Activated naive CD8-positive, alpha-beta T cell treated with anti-CD3 and anti-CD28 coated beads, Interleukin-2, amount 10 ng/mL, durations not matched to agents 7 days and 5 days (primary cell): ENCODE measurements at regions not wholly inside any gene's neighbourhood (a gene's known extent, or its start where the extent isn't known, plus 50 kb on each side); places are given as distances from the start of the nearest gene placed in this dataset.

Source experiments
- ATAC-seq: fragments of 150-1000 bp; cut with Tn5 transposase; one replicate; pipeline ENCODE4 v1.10.0; 2021; ENCODE audit warnings: low read depth, moderate library complexity
- POLR2A ChIA-PET: fragments of 350-600 bp; sonication (Branson Sonifier 250); formaldehyde crosslinking; loops from one replicate; lab custom pipeline; 2021; ENCODE audit warnings: antibody characterized with exemption; lab: Charles Lee
- DNase-seq: peaks from one replicate; pipeline ENCODE4 v3.0.0; 2021
- H3K27ac Mint-ChIP-seq: one replicate; pipeline ENCODE4 v1.8.0; 2022; ENCODE audit warnings: mild to moderate bottlenecking, mixed read lengths
- H3K27me3 Mint-ChIP-seq: one replicate; pipeline ENCODE4 v1.8.0; 2022; ENCODE audit warnings: mild to moderate bottlenecking, moderate library complexity, mixed read lengths
- H3K36me3 Mint-ChIP-seq: one replicate; pipeline ENCODE4 v1.8.0; 2021; ENCODE audit warnings: mild to moderate bottlenecking, mixed read lengths
- H3K4me1 Mint-ChIP-seq: one replicate; pipeline ENCODE4 v1.8.0; 2021; ENCODE audit warnings: mixed read lengths
- H3K4me3 Mint-ChIP-seq: one replicate; pipeline ENCODE4 v1.8.0; 2022; ENCODE audit warnings: mild to moderate bottlenecking, moderate library complexity, mixed read lengths
- H3K9me3 Mint-ChIP-seq: one replicate; pipeline ENCODE4 v1.8.0; 2021; ENCODE audit warnings: mixed read lengths

- ATAC-seq (no peak), DNase-seq (no peak)
- no peaks in the 10 kb centered on the region for H3K36me3 Mint-ChIP-seq
- H3K4me3 Mint-ChIP-seq: no peak overlapping the region
- H3K4me1 Mint-ChIP-seq: no peaks in the 10 kb centered on the region
- no peaks in the 10 kb centered on the region for H3K9me3 Mint-ChIP-seq
- no peaks in the 10 kb centered on the region for H3K27me3 Mint-ChIP-seq
- POLR2A ChIA-PET: no interaction called here
- H3K27ac Mint-ChIP-seq: no peak overlapping the region
Measured at GRCh38 chr6:113169484-113169883, 687.7 kb upstream of the MARCKS start.

GRCh38 chr6:113170454-113170853, 686.7 kb upstream of the MARCKS start:
- POLR2A ChIA-PET: no interaction called here
- no peak overlapping the region for H3K27ac Mint-ChIP-seq

DNA sequence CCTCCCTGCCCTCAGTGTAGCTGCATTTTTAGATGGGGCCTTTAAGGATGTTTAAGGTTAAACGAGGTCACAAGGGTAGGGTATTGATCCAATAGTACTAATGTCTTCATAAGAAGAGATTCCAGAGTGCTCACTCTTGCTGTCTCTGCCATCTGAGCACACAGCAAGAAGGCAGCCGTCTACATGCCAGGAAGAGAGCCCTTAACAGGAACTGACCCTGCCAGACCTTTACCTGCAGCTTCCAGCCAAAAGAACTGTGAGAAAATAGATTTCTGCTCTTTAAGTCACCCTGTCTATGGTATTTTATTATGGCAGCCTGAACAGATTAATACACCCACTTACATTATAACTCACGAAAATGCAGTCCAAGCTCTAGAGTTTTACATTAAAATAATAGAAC, 685.3 kb upstream of the MARCKS start:
- POLR2A ChIA-PET: no interaction called here
- no peaks in the 10 kb centered on the region for H3K4me1 Mint-ChIP-seq
- ATAC-seq (no peak), DNase-seq (no peak)
- H3K27ac Mint-ChIP-seq: no peak overlapping the region
- H3K4me3 Mint-ChIP-seq: no peak overlapping the region
- H3K36me3 Mint-ChIP-seq: no peaks in the 10 kb centered on the region
- no peaks in the 10 kb centered on the region for H3K27me3 Mint-ChIP-seq
- H3K9me3 Mint-ChIP-seq: no peaks in the 10 kb centered on the region

More at GRCh38 chr6:113170454-113170853, 686.7 kb upstream of the MARCKS start:
- Mint-ChIP-seq H3K27me3 (no peaks in the 10 kb centered on the region), H3K9me3 (no peaks in the 10 kb centered on the region), H3K36me3 (no peaks in the 10 kb centered on the region), H3K4me1 (no peaks in the 10 kb centered on the region), H3K4me3 (no peak overlapping the region)
- ATAC-seq (no peak), DNase-seq (no peak)

DNA sequence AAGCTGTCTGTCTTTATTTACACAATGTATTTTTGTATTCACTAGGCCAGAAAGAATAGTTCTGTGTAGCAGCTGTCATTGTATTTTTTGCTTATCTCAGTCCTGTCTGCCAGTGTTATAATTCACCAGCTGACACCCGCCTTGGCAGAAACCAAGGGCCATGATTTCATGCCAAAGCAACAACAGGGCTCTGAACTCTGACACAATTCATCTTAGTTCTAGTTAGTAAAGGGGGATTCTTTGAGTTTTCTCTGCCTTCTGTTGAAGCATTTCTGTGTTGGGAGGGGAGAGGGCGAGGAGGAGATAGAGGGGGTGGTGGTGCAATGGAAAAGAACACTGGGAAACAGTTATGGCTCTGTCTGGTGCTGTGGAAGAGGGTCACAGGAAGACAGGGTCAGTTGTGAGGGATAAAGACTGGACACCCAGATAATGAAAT, 684.6 kb upstream of the MARCKS start:
- H3K4me3 Mint-ChIP-seq: no peak overlapping the region
- H3K4me1 Mint-ChIP-seq: no peaks in the 10 kb centered on the region
- POLR2A ChIA-PET: no interaction called here
- ATAC-seq: no peak
- no peaks in the 10 kb centered on the region for H3K27me3 Mint-ChIP-seq
- H3K9me3 Mint-ChIP-seq: no peaks in the 10 kb centered on the region
- no peak overlapping the region for H3K27ac Mint-ChIP-seq
- no peaks in the 10 kb centered on the region for H3K36me3 Mint-ChIP-seq
- DNase-seq: no peak

- no peaks in the 10 kb centered on the region for H3K9me3 Mint-ChIP-seq
Measured at GRCh38 chr6:113178349-113178748, 678.8 kb upstream of the MARCKS start.

DNA sequence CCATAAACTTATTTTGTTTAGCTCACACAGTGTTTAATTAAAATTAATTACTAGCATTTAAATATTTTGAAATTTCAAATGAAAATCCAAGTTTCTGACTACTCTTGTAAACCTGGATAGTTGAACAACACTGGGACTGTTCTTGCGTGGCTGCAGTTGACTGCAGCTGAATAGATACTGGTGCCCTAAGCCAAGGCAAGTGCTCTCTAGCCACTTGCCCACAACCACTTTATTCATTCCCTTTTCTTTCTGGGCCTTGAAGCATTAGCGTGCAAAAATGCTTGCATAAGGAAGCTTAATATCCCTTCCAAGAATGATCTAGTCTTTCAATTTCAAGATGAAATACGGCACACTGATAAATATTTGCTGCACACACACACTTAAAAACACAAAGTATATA, 676.0 kb upstream of the MARCKS start:
- H3K9me3 Mint-ChIP-seq: no peaks in the 10 kb centered on the region
- no peak overlapping the region for H3K27ac Mint-ChIP-seq
- H3K36me3 Mint-ChIP-seq: no peaks in the 10 kb centered on the region
- H3K4me3 Mint-ChIP-seq: no peak overlapping the region
- H3K4me1 Mint-ChIP-seq: no peaks in the 10 kb centered on the region
- DNase-seq: no peak
- H3K27me3 Mint-ChIP-seq: no peaks in the 10 kb centered on the region
- POLR2A ChIA-PET: no interaction called here
- no peak for ATAC-seq

More at GRCh38 chr6:113178349-113178748, 678.8 kb upstream of the MARCKS start:
- no peaks in the 10 kb centered on the region for H3K4me1 Mint-ChIP-seq
- no peak overlapping the region for H3K4me3 Mint-ChIP-seq
- H3K36me3 Mint-ChIP-seq: no peaks in the 10 kb centered on the region
- POLR2A ChIA-PET: no interaction called here
- no peak overlapping the region for H3K27ac Mint-ChIP-seq
- DNase-seq: no peak
- no peak for ATAC-seq
- H3K27me3 Mint-ChIP-seq: no peaks in the 10 kb centered on the region

- no peaks in the 10 kb centered on the region for H3K4me1 Mint-ChIP-seq
- H3K27me3 Mint-ChIP-seq: no peaks in the 10 kb centered on the region
- no peak for ATAC-seq
- DNase-seq: no peak
- H3K27ac Mint-ChIP-seq: no peak overlapping the region
- H3K9me3 Mint-ChIP-seq: no peaks in the 10 kb centered on the region
- no peaks in the 10 kb centered on the region for H3K36me3 Mint-ChIP-seq
- POLR2A ChIA-PET: no interaction called here
- H3K4me3 Mint-ChIP-seq: no peak overlapping the region
Measured at GRCh38 chr6:113182370-113183141, 674.6 kb upstream of the MARCKS start.

GRCh38 chr6:113184291-113184690, 672.9 kb upstream of the MARCKS start:
- DNase-seq: no peak
- H3K27me3 Mint-ChIP-seq: no peaks in the 10 kb centered on the region
- H3K4me3 Mint-ChIP-seq: no peak overlapping the region
- no peak for ATAC-seq
- H3K36me3 Mint-ChIP-seq: no peaks in the 10 kb centered on the region
- no peak overlapping the region for H3K27ac Mint-ChIP-seq
- H3K9me3 Mint-ChIP-seq: no peaks in the 10 kb centered on the region
- POLR2A ChIA-PET: no interaction called here
- H3K4me1 Mint-ChIP-seq: no peaks in the 10 kb centered on the region

- no peak for ATAC-seq
- POLR2A ChIA-PET: no interaction called here
- no peak for DNase-seq
- Mint-ChIP-seq H3K4me1 (no peaks in the 10 kb centered on the region), H3K27me3 (no peaks in the 10 kb centered on the region), H3K36me3 (no peaks in the 10 kb centered on the region), H3K27ac (no peak overlapping the region), H3K9me3 (no peaks in the 10 kb centered on the region), H3K4me3 (no peak overlapping the region)
Measured at GRCh38 chr6:113184736-113185135, 672.4 kb upstream of the MARCKS start.

DNA sequence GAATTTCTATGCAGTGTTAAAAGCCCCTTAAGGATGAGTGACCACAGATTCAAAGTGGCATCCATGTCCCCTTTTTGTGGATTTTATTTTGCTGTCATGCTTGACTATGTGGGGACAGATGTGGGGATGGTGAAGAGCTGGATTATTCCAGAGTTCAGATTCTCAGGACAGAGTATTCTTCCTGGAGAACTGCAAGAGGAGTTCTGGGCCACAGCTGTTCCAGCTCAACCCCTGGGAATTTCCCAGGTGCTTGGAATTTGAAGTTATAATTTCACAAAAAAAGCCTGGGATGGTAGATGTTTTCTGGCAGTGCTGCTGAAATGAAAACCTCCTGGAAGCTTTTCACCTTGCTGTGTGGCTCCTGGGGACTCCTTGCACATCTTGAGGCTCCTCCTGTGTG, 671.8 kb upstream of the MARCKS start:
- no peak for ATAC-seq
- no peaks in the 10 kb centered on the region for H3K9me3 Mint-ChIP-seq
- no peak overlapping the region for H3K4me3 Mint-ChIP-seq
- no peaks in the 10 kb centered on the region for H3K36me3 Mint-ChIP-seq
- H3K27ac Mint-ChIP-seq: no peak overlapping the region
- DNase-seq: no peak
- H3K27me3 Mint-ChIP-seq: no peaks in the 10 kb centered on the region
- no peaks in the 10 kb centered on the region for H3K4me1 Mint-ChIP-seq
- POLR2A ChIA-PET: no interaction called here

- POLR2A ChIA-PET: no interaction called here
- H3K27me3 Mint-ChIP-seq: no peaks in the 10 kb centered on the region
Measured at GRCh38 chr6:113187661-113188060, 669.5 kb upstream of the MARCKS start.

DNA sequence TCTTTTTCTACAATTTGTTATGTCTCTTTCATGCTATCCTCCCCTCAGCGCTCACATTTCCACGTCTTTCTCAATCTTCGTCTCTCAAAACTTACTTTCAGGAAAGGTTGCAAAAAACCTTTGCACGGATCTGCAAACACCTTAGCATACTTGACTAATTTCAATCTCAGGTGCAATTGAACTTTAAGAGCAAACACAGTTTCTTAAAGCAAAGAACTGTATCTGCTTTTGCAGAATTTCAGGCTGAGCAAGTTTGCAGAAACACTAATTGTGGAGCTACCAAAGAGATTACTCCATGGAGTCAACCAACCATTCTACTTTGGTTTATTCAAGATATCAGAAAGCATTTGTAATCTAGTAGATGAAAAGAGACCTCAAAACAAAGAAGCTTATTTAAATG, 668.2 kb upstream of the MARCKS start:
- DNase-seq (no peak), ATAC-seq (no peak)
- Mint-ChIP-seq H3K4me1 (no peaks in the 10 kb centered on the region), H3K36me3 (no peaks in the 10 kb centered on the region), H3K27ac (no peak overlapping the region), H3K4me3 (no peak overlapping the region), H3K27me3 (no peaks in the 10 kb centered on the region), H3K9me3 (no peaks in the 10 kb centered on the region)
- POLR2A ChIA-PET: no interaction called here

More at GRCh38 chr6:113187661-113188060, 669.5 kb upstream of the MARCKS start:
- ATAC-seq: no peak
- no peaks in the 10 kb centered on the region for H3K4me1 Mint-ChIP-seq
- no peak overlapping the region for H3K4me3 Mint-ChIP-seq
- H3K36me3 Mint-ChIP-seq: no peaks in the 10 kb centered on the region
- H3K9me3 Mint-ChIP-seq: no peaks in the 10 kb centered on the region
- no peak overlapping the region for H3K27ac Mint-ChIP-seq
- no peak for DNase-seq

GRCh38 chr6:113190170-113190569, 667.0 kb upstream of the MARCKS start:
- Mint-ChIP-seq H3K9me3 (no peaks in the 10 kb centered on the region), H3K36me3 (no peaks in the 10 kb centered on the region), H3K4me3 (no peak overlapping the region), H3K4me1 (no peaks in the 10 kb centered on the region), H3K27me3 (no peaks in the 10 kb centered on the region), H3K27ac (no peak overlapping the region)
- ATAC-seq (no peak), DNase-seq (no peak)
- POLR2A ChIA-PET: no interaction called here

GRCh38 chr6:113194090-113194489, 663.1 kb upstream of the MARCKS start:
- Mint-ChIP-seq H3K4me3 (no peak overlapping the region), H3K9me3 (no peaks in the 10 kb centered on the region), H3K27ac (no peak overlapping the region), H3K36me3 (no peaks in the 10 kb centered on the region), H3K27me3 (no peaks in the 10 kb centered on the region), H3K4me1 (no peaks in the 10 kb centered on the region)
- DNase-seq (no peak), ATAC-seq (no peak)
- POLR2A ChIA-PET: no interaction called here
